PC-3 (cell line): ENCODE measurements at regions not wholly inside any gene's neighbourhood (a gene's known extent, or its start where the extent isn't known, plus 50 kb on each side); places are given as distances from the start of the nearest gene placed in this dataset.

Experiments used
- ATAC-seq: fragments of 200-7000 bp; cut with Tn5 transposase; 2 replicates; pipeline ENCODE4 v1.9.1; 2020; ENCODE audit warnings: mild to moderate bottlenecking, moderate library complexity
- BruUV-seq: library from RNA; stranded (reverse); fragments of 400-500 nt; replicated peaks from 2 replicates; lab custom pipeline; 2021; lab: Mats Ljungman, UMichigan
- CTCF ChIA-PET: fragments of 300-600 bp; sonication (Branson Sonifier 250); formaldehyde crosslinking; loops from one replicate; lab custom pipeline; 2022; ENCODE audit warnings: antibody characterized with exemption; lab: Charles Lee
- POLR2A ChIA-PET: fragments of 300-600 bp; sonication (Branson Sonifier 250); formaldehyde crosslinking; loops from one replicate; lab custom pipeline; 2022; ENCODE audit warnings: antibody characterized with exemption; ENCODE audit not compliant: unreplicated experiment; lab: Charles Lee
- DNase-seq: peaks from one replicate; pipeline ENCODE4 v3.0.0-alpha.2; 2015
- H2AFZ ChIP-seq: fragments of 300-600 bp; sonication (generic); 2 replicates; pipeline ENCODE4 v1.6.0; 2016; ENCODE audit warnings: antibody characterized with exemption, low read length
- H3F3A ChIP-seq: fragments of 300-600 bp; sonication (generic); one replicate; pipeline ENCODE4 v1.6.0; 2017; ENCODE audit warnings: antibody characterized with exemption, low read length, control low read depth, mild to moderate bottlenecking; ENCODE audit not compliant: unreplicated experiment
- H3K27ac ChIP-seq: fragments of 300-600 bp; sonication (generic); 2 replicates; pipeline ENCODE4 v1.5.1; 2016; ENCODE audit warnings: mild to moderate bottlenecking, low read length
- H3K27me3 ChIP-seq: fragments of 300-600 bp; sonication (generic); 2 replicates; pipeline ENCODE4 v1.6.1; 2016; ENCODE audit warnings: low read length, mixed read lengths
- H3K36me3 ChIP-seq: fragments of 300-600 bp; sonication (generic); 2 replicates; pipeline ENCODE4 v1.6.1; 2016; ENCODE audit warnings: low read depth, mixed run types, low read length, mixed read lengths
- H3K4me1 ChIP-seq: fragments of 300-600 bp; sonication (generic); 2 replicates; pipeline ENCODE4 v1.5.1; 2016; ENCODE audit warnings: low read length; ENCODE audit not compliant: insufficient read depth
- H3K4me2 ChIP-seq: fragments of 300-600 bp; sonication (generic); 2 replicates; pipeline ENCODE4 v1.6.0; 2016; ENCODE audit warnings: low read length
- H3K4me3 ChIP-seq: fragments of 300-600 bp; sonication (generic); 2 replicates; pipeline ENCODE4 v1.5.1; 2016; ENCODE audit warnings: mild to moderate bottlenecking, low read length, mixed read lengths
- H3K79me2 ChIP-seq: fragments of 300-600 bp; sonication (generic); 2 replicates; pipeline ENCODE4 v1.6.1; 2017; ENCODE audit warnings: low read length, mixed read lengths
- H3K9ac ChIP-seq: fragments of 300-600 bp; sonication (generic); 2 replicates; pipeline ENCODE4 v1.6.0; 2016; ENCODE audit warnings: mild to moderate bottlenecking, low read length
- H3K9me2 ChIP-seq: fragments of 300-600 bp; sonication (generic); replicated peaks from 2 replicates; pipeline ENCODE4 v1.6.1; 2016; ENCODE audit warnings: mixed run types, low read length, mixed read lengths
- H3K9me3 ChIP-seq: fragments of 300-600 bp; sonication (generic); 2 replicates; pipeline ENCODE4 v1.6.1; 2016; ENCODE audit warnings: low read length, mixed read lengths
- H4K20me1 ChIP-seq: fragments of 300-600 bp; sonication (generic); 2 replicates; pipeline ENCODE4 v1.6.1; 2016; ENCODE audit warnings: low read length, mixed read lengths
- EZH2 ChIP-seq: fragments of 300-600 bp; sonication (generic); IDR thresholded peaks from one replicate; pipeline ENCODE4 v1.6.1; 2017; ENCODE audit warnings: antibody characterized with exemption, mild to moderate bottlenecking, low read length; ENCODE audit not compliant: unreplicated experiment
- EZH2phosphoT487 ChIP-seq: fragments of 300-600 bp; sonication (generic); IDR thresholded peaks from 2 replicates; pipeline ENCODE4 v1.6.1; 2018; ENCODE audit warnings: mild to moderate bottlenecking, antibody characterized with exemption, low read length, borderline replicate concordance
- intact Hi-C: fragments of 100-400 bp; cut with micrococcal nuclease; formaldehyde crosslinking; loops from 2 replicates; pipeline ENCODE4 v1.9.0; 2023
- TF ChIP-seq, protein P1 (sequence below): fragments of 300-600 bp; sonication (generic); conservative IDR thresholded peaks from 2 replicates; pipeline ENCODE4 v1.5.1; 2017; ENCODE audit warnings: antibody characterized with exemption, low read depth, mild to moderate bottlenecking, low read length

DNA sequence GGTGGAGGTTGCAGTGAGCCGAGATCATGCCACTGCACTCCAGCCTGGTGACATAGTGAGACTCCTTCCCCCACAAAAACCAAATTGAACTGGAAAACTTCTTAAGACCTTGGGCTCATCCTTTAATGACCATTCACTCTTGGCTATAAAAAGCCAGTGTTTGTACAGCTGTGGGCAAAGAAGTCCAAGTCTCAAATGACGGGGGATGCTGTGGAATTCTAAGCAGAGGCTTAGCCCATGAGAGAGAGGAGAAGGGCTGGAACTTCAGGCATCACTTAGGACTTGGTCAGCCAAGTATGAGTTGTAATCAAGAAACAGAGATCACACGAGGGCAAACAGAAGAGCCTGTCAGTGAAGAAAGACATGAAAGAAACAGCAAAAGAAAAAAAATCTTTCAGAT is 79.3 kb upstream of the POU3F3 start:
- no TSS peak for BruUV-seq
- intact Hi-C loops: no loop called here
- POLR2A ChIA-PET: no interaction called here
- no peak for ATAC-seq
- Histone ChIP-seq H3K9me2 (no peaks in the 10 kb centered on the region), H3K9me3 (no peaks in the 10 kb centered on the region), H3K4me3 (no peak overlapping the region), H3K79me2 (no peaks in the 10 kb centered on the region), H3K27ac (no peak overlapping the region), H3F3A (no peaks in the 10 kb centered on the region), H3K27me3 (peaks cover 14% of the 10 kb centered on the region; the same call in 1 of the 2 replicates), H3K4me1 (no peaks in the 10 kb centered on the region), H3K36me3 (no peaks in the 10 kb centered on the region), H3K9ac (no peak overlapping the region), H4K20me1 (no peaks in the 10 kb centered on the region), H2AFZ (no peak overlapping the region), H3K4me2 (no peak overlapping the region)
- TF ChIP-seq, protein P1, sequence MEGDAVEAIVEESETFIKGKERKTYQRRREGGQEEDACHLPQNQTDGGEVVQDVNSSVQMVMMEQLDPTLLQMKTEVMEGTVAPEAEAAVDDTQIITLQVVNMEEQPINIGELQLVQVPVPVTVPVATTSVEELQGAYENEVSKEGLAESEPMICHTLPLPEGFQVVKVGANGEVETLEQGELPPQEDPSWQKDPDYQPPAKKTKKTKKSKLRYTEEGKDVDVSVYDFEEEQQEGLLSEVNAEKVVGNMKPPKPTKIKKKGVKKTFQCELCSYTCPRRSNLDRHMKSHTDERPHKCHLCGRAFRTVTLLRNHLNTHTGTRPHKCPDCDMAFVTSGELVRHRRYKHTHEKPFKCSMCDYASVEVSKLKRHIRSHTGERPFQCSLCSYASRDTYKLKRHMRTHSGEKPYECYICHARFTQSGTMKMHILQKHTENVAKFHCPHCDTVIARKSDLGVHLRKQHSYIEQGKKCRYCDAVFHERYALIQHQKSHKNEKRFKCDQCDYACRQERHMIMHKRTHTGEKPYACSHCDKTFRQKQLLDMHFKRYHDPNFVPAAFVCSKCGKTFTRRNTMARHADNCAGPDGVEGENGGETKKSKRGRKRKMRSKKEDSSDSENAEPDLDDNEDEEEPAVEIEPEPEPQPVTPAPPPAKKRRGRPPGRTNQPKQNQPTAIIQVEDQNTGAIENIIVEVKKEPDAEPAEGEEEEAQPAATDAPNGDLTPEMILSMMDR: no peak
- TF ChIP-seq EZH2 (no peak), EZH2phosphoT487 (no peak)
- CTCF ChIA-PET: no interaction called here
- DNase-seq: no peak

DNA sequence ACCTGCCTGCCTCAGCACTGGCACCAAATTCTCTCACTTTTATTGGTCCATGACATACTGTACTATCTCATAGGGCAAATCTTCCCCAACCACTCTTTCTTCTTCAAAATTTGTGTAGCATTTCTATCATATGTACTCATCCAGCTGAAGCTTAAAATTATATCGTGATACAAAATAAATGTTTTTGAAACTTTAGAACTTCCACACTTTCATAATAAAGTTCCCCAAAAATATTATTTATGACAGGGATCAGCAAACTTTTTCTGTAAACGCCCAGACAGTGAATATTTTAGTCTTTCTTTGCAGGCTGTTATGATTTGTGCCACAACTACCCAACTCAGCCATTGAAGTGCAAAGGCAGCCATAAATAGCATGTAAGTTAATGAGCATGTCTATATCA is 76.2 kb upstream of the POU3F3 start:
- DNase-seq (no peak), ATAC-seq (no peak)
- no peak overlapping the region for H3K9ac ChIP-seq
- intact Hi-C loops: no loop called here
- TF ChIP-seq EZH2 (no peak), EZH2phosphoT487 (no peak)
- TF ChIP-seq, protein P1: no peak
- H3K9me2 ChIP-seq: no peaks in the 10 kb centered on the region
- no peaks in the 10 kb centered on the region for H3K36me3 ChIP-seq
- H3K27me3 ChIP-seq: peaks cover 19% of the 10 kb centered on the region
- H3K9me3 ChIP-seq: no peaks in the 10 kb centered on the region
- H3F3A ChIP-seq: no peaks in the 10 kb centered on the region
- no peak overlapping the region for H3K27ac ChIP-seq
- H4K20me1 ChIP-seq: no peaks in the 10 kb centered on the region
- no peak overlapping the region for H3K4me2 ChIP-seq
- H3K4me1 ChIP-seq: no peaks in the 10 kb centered on the region
- ChIA-PET CTCF (no interaction called here), POLR2A (no interaction called here)
- no TSS peak for BruUV-seq
- H2AFZ ChIP-seq: no peak overlapping the region
- no peak overlapping the region for H3K4me3 ChIP-seq
- H3K79me2 ChIP-seq: no peaks in the 10 kb centered on the region

DNA sequence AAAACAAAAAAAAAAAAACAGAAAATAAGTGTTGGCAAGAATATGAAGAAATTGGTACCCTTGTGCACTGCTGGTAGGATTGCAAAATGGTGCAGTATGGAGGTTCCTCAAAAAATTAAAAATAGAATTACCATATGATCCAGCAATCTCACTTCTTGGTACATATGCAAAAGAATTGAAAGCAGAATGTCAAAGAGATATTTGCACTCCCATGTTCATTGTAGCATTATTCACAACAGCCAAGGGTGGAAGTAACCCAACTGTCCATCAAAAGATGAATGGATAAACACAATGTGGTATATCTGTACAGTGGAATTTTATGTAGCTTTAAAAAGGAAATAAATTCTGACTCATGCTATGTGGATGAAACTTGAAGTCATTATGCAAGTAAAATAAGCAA is 72.8 kb upstream of the POU3F3 start:
- no TSS peak for BruUV-seq
- CTCF ChIA-PET: no interaction called here
- Histone ChIP-seq H3F3A (no peaks in the 10 kb centered on the region), H3K9me3 (no peaks in the 10 kb centered on the region), H3K27me3 (peaks cover 49% of the 10 kb centered on the region), H3K9ac (no peak overlapping the region), H3K79me2 (no peaks in the 10 kb centered on the region), H3K4me1 (no peaks in the 10 kb centered on the region), H4K20me1 (no peaks in the 10 kb centered on the region), H2AFZ (no peak overlapping the region), H3K4me2 (no peak overlapping the region), H3K36me3 (no peaks in the 10 kb centered on the region), H3K27ac (no peak overlapping the region), H3K4me3 (no peak overlapping the region), H3K9me2 (no peaks in the 10 kb centered on the region)
- no peak for DNase-seq
- TF ChIP-seq EZH2 (no peak), EZH2phosphoT487 (no peak)
- TF ChIP-seq, protein P1: no peak
- intact Hi-C loops: no loop called here
- ATAC-seq: no peak
- POLR2A ChIA-PET: no interaction called here
